T-helper 1 cell treated with Interleukin-12 subunit alpha and Interleukin-12 subunit beta and Interleukin-4 antibody, amounts not matched to agents 30 μg/mL and 1 μg/mL, for 36 hours (primary cell): ENCODE measurements at regions not wholly inside any gene's neighbourhood (a gene's known extent, or its start where the extent isn't known, plus 50 kb on each side); places are given as distances from the start of the nearest gene placed in this dataset.

Experiments
- H3K27ac Mint-ChIP-seq: one replicate; pipeline ENCODE4 v1.8.0; 2021; ENCODE audit warnings: mild to moderate bottlenecking, mixed read lengths
- H3K27me3 Mint-ChIP-seq: one replicate; pipeline ENCODE4 v1.8.0; 2021; ENCODE audit warnings: low read depth, mixed read lengths
- H3K36me3 Mint-ChIP-seq: one replicate; pipeline ENCODE4 v1.8.0; 2021; ENCODE audit warnings: low read depth, mixed read lengths
- H3K4me1 Mint-ChIP-seq: one replicate; pipeline ENCODE4 v1.8.0; 2021; ENCODE audit warnings: low read depth, mixed read lengths
- H3K4me3 Mint-ChIP-seq: one replicate; pipeline ENCODE4 v1.8.0; 2021; ENCODE audit warnings: mild to moderate bottlenecking, moderate library complexity, mixed read lengths
- H3K9me3 Mint-ChIP-seq: one replicate; pipeline ENCODE4 v1.8.0; 2021; ENCODE audit warnings: mixed read lengths

DNA sequence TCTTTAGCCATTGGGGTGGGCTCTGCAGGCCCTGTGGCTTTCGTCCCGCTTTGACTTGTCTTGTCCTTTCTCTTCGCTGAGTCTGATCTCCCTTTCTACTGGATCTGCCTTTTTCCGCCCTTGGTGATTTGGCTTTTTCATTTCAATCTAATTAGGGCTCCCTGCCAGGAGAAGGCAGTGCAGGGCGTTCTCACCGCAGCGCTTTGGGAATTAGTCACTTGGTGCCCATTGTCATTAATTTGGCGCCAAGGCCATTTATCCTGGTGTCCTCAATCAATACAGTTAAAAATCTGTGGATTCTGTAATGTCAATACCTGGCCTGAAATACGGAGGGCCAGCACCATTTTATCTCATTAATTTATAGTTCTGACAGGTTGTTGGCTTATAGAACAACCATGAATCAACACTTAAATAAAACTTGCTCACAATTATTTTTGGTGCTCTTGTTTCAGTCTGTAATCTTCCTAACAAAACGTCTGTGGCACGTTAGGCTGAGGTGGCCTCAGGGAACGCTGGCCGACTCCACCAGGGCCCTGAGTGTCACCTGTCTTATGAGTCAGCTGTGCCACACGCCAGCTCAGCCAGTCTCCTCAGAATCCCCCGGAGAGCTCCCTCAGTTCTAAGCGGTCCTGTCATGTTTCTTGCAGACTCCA is 115.7 kb downstream of the BEGAIN start:
- H3K4me3 Mint-ChIP-seq, result no peak overlapping the region
- peaks cover 5% of the 10 kb centered on the region for H3K4me1 Mint-ChIP-seq
- no peak overlapping the region for H3K27ac Mint-ChIP-seq
- no peaks in the 10 kb centered on the region for H3K36me3 Mint-ChIP-seq
- H3K9me3 Mint-ChIP-seq, result no peaks in the 10 kb centered on the region
- no peaks in the 10 kb centered on the region for H3K27me3 Mint-ChIP-seq

DNA sequence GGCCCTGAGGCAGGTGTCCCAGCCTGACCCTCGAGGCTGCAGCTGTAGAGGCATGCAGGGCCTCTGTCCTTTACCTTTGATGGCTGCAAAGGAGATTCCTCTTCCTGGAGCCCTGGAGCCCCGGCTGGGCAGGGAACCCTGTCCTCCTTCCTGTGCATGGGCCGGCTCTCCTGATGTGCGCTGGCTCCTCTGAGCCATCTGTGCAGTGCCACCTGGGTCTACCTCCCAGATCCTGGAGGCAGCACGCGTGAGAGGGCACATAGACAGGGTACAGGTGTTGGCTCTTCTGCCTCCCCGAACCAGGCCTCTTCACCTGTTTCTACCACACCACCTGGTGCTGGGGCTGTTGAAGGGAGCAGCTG is 115.1 kb downstream of the BEGAIN start:
- Mint-ChIP-seq H3K4me1 (peaks cover 5% of the 10 kb centered on the region), H3K4me3 (no peak overlapping the region), H3K27ac (no peak overlapping the region), H3K27me3 (no peaks in the 10 kb centered on the region), H3K9me3 (no peaks in the 10 kb centered on the region), H3K36me3 (no peaks in the 10 kb centered on the region)

DNA sequence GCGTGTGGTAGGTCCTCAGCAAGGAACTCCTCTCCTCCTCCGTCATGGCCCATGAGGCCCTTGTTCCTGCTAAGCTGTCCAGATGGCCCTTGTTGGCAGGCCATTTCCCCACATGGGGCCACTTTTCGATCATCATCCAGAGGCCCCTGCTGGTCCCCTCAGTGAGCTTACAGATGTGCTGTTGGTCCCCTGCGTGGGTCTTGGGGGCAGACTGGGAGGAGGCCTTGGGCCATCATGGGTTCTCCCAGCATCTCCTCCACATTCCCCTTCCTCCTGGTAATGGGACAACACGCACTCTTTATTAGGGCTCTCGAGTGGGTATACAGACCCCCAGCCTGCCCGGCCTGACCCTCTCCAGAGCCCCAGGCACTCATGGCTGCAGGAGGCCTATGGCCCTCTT is 114.7 kb downstream of the BEGAIN start:
- Mint-ChIP-seq H3K9me3 (no peaks in the 10 kb centered on the region), H3K36me3 (no peaks in the 10 kb centered on the region), H3K4me1 (peaks cover 5% of the 10 kb centered on the region), H3K4me3 (no peak overlapping the region), H3K27ac (no peak overlapping the region), H3K27me3 (no peaks in the 10 kb centered on the region)

DNA sequence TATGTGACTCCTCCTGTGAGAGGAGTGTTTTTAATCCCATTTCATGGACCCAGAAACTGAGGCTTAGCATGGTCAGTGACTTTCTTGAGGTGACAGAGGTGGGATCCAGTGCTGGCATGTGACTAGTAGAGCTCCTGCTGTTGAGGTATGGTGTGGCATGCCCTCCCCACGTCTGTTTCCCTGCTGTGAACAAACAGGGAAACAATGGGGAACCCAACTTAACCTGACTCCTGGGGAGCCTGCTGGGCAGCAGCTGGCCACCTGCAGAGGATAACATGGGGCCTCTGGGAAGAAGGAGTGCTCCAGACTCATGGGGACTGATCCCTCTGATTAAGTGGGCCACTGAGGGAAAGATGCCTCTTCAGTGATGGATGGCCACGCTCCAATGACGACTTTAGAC is 114.0 kb downstream of the BEGAIN start:
- no peak overlapping the region for H3K27ac Mint-ChIP-seq
- H3K4me3 Mint-ChIP-seq, result no peak overlapping the region
- H3K4me1 Mint-ChIP-seq, result peaks cover 5% of the 10 kb centered on the region
- H3K36me3 Mint-ChIP-seq, result no peaks in the 10 kb centered on the region
- no peaks in the 10 kb centered on the region for H3K27me3 Mint-ChIP-seq
- H3K9me3 Mint-ChIP-seq, result no peaks in the 10 kb centered on the region

DNA sequence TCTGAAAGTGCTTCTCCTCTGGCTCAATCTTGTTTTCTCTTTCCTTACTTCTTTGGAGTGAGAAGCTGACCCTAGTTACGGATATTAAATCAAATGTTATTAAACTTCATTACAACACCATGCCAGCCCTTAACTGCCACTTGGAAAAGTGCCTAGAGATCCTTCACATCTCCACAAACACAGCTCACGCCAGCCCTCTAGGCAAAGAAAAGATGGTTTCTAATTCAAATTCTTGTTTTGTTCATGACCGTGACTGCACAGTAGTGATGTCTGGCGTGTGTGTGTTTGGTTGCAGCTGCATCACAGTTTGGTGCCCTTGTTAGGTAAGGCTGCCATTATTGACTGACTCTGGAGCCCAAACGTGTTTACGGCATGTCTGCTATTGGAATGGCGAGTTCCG is 113.0 kb downstream of the BEGAIN start:
- Mint-ChIP-seq H3K4me1 (peaks cover 5% of the 10 kb centered on the region), H3K27me3 (no peaks in the 10 kb centered on the region), H3K36me3 (no peaks in the 10 kb centered on the region), H3K9me3 (no peaks in the 10 kb centered on the region), H3K4me3 (no peak overlapping the region), H3K27ac (no peak overlapping the region)

DNA sequence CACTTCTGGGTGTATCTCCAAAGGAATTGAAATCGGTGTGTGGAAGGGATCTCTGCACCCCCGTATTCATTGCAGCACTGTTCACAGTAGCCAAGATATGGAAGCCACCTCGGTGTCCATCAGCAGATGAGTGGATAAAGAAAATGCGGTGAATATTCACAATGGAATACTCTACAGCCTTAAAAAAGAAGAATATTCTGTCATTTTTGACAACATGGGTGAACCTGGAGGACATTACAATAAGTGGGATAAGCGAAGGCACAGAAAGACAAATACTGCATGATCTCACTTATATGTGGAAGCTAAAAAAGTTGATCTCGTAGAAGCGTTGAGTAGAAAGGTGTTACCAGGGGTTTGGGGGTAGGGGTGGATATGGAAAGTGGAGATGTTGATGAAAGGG is 111.9 kb downstream of the BEGAIN start:
- Mint-ChIP-seq H3K27me3 (no peaks in the 10 kb centered on the region), H3K27ac (no peak overlapping the region), H3K4me3 (no peak overlapping the region), H3K36me3 (no peaks in the 10 kb centered on the region), H3K4me1 (no peaks in the 10 kb centered on the region), H3K9me3 (no peaks in the 10 kb centered on the region)

DNA sequence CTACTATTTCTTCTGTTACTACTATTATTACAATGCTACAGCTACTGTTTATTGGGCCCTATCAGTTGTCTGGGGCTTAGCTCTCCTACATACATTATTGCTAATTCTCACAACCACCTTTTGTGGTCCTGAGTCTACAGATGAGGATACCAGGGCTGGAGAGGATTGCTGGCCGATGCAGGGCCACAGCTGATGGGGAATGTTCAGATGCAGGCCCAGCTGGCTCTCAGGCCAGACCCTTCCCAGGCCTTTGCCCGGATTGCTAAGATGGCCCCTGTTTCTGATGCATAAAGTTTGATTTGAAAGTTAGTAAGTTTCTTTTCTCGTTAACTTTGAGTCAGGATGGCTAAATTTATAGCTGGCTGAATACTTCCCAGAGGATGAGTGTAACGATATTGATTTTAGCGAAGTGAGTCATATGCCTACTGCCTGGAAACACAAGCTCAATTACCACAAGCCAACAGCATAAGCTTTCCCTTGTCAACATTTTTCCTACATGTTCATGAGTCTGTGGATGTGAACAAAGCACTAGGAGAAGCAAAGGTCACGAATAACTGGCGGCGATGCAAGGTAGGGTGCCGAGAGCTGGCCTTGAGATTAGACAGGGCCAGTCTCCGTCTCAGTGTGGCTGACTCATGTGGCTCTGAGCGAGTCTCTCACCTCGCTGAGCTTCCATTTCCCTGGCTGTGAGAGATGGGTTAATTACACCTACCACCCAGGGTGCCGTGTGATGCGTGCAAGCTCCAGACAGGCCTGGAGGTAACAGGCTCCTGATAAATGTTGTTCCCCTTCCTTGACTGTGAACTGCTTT is 111.0 kb downstream of the BEGAIN start:
- Mint-ChIP-seq H3K4me3 (no peak overlapping the region), H3K27me3 (no peaks in the 10 kb centered on the region), H3K36me3 (no peaks in the 10 kb centered on the region), H3K27ac (no peak overlapping the region), H3K9me3 (no peaks in the 10 kb centered on the region), H3K4me1 (no peaks in the 10 kb centered on the region)

DNA sequence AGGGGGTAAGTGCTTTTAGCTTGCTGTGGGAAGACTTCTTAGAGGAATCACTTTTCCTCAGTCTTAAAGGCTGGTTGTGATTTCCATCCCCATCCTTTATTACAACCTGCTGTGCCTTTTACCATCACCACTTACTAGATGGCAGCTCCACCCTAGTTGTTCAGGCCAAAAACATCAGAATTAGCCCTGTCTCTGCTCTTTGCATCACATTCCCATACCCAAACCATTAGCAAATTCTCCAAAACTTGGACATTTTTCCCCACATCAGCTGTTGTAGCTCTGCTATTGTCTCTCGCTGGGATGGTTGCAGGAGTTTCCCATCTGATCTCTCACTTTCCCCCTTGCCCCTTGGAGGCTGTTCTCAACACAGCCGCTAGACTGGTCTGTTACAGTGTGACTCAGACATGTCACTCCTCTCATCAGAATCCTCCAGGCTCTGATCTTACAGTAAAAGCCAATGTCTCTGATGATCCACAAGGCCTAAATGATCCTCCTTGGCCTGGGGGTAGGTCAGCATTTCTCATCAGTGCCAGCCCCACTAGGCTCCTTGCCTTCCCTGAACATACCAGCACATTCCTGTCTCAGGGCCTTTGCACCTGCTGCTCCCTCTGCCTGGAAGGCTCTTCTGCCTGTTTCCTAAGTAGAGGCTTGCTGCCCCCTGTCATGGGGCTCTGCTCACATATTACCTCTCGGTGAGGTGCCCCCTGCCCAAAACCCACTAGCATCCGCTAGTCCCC is 102.5 kb downstream of the BEGAIN start:
- no peaks in the 10 kb centered on the region for H3K27me3 Mint-ChIP-seq

DNA sequence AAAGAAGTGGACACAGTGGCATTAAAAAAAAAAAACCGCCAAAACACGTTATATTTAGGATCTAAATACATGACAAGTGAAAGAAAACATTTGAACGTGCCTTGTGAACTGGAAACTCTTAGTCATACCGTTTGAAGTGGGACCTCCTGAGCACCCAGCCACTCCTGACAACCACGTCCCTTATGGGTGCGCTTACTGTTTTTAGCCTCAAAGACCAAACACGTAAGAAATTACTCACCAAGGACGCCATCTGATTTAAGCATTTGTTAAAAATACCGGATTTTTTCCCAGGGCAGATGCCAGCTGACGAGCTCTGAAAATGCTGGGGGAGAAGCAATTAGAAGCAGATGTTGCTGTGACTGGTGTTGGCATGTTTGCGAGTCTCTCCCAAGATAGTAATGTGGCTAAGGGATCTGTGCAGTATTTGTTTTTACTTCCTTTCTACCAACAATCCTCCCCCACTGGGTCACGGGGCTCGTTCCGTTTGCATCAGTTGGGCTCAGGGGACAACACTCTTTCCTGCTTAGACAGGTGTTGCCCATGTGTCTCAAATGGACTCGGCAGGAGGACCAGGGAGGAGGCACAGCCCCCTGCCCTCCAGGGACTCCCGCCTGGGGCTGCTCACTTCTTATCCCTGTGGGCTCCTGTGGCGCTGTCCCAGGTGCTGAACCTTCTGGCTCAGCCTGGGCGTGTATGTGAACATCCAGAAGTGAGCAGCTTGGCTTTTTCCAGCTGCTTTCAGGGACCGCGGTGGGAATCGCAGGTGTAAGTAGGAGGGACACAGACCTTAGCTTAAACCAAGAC is 101.0 kb downstream of the BEGAIN start:
- no peaks in the 10 kb centered on the region for H3K9me3 Mint-ChIP-seq
- H3K4me3 Mint-ChIP-seq, result no peak overlapping the region
- peaks cover 16% of the 10 kb centered on the region for H3K4me1 Mint-ChIP-seq
- no peak overlapping the region for H3K27ac Mint-ChIP-seq
- H3K36me3 Mint-ChIP-seq, result peaks cover 3% of the 10 kb centered on the region
- no peaks in the 10 kb centered on the region for H3K27me3 Mint-ChIP-seq

More for the DNA sequence above, 102.5 kb downstream of the BEGAIN start:
- no peak overlapping the region for H3K4me3 Mint-ChIP-seq
- H3K36me3 Mint-ChIP-seq, result peaks cover 3% of the 10 kb centered on the region
- H3K4me1 Mint-ChIP-seq, result peaks cover 16% of the 10 kb centered on the region
- H3K27ac Mint-ChIP-seq, result no peak overlapping the region
- no peaks in the 10 kb centered on the region for H3K9me3 Mint-ChIP-seq
